Stimulated activated CD8-positive, alpha-beta memory T cell treated with anti-CD3 and anti-CD28 coated beads, Interleukin-15, amount 100 ng/mL, for 24 hours (primary cell): ENCODE measurements at regions not wholly inside any gene's neighbourhood (a gene's known extent, or its start where the extent isn't known, plus 50 kb on each side); places are given as distances from the start of the nearest gene placed in this dataset.

Experiments
- DNase-seq: peaks from one replicate; pipeline ENCODE4 v3.0.0-alpha.2; 2020; ENCODE audit warnings: low read depth

DNA sequence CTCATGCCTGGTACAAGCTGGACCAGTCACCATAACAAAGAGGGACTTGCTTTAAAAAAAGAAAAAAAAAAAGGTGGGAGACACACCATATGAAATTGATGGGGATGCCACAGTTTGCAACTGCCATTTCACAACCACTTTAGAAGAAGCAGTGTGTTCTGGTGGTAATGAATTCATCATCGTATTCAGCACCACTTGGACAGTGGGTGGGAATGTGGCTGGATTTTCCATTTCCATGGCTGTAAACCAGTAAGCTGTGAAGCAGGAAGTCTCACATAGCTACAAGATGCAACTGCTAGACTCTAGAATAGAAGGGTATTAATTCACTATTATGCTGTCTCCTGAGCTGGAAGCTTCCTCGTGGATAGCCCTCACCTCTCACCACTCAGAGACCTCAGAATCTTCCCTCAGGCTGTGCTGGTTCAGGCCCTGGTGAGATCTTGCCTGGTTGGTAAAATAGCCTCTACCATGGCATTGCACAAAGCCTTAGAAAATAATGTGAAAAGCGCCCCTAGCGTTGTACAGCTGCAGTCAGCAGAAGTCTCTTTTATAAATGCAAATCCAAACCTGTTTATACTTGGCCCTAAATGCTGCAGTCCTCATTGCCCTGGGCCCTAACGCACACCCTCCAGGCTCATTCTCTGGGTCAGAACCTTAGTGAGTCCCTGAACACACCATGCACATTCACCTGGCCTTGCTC is 150.7 kb downstream of the KCTD15 start:
- no peak for DNase-seq

DNA sequence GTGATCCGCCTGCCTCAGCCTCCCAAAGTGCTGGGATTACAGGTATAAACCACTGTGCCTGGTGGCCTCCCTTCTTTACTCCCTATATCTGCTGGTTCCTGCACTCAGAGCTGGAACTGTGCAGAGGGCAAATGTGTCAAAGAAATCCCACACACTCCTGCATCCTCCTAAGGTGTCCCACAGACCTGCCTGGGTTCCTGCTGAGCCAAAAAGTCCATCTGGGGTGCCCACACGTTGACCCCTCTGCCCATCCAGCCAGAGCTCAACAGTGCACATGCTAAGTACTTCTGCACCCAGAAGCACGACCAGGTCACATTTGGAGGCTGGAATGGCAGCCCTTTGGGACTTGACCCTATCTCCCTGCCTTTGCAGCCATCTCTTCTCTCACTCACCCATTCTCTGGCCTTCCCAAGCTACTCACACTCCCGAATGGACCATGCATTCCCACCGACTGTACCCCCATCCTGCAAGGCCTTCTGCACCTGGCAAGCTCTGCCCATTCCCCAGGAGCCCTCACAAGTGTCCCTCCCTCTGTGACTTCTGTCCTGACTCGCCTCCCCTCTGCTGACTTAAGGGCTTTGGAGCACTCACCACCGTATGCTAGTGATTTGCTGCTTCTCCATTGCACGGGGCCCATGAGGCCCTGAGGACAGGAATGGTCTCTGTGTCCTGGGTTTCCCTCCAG is 152.1 kb downstream of the KCTD15 start:
- no peak for DNase-seq

DNA sequence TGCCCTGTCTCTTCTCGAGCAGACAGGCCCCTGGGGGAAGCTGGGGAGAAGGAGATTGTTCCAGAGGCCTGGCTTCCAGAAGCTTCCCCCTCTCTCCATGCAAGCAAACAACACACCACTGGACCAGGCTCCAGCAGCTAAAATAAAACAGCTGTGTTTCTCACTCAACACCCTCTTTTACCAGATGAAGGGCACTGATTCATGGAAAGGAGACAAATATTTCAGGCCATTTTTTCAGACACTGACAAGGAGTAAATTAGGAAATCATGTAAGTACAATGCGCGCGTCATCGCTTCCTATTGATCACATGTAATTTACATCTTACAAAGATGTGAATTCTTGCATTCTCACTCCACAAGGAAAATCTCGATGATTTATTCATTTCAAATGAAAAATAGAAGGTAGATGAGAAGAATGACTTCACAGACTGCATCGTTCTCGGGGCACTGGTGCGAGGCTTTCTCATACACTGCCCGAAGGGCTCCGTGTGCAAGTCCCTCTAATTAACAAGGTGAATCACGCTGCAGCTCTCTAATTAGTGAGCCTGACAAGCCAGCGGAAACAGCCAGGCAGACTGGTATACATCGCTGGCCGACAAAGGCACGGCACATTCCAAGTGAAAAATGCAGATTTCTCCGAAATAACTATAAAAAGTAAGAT is 153.6 kb downstream of the KCTD15 start:
- DNase-seq: no peak

DNA sequence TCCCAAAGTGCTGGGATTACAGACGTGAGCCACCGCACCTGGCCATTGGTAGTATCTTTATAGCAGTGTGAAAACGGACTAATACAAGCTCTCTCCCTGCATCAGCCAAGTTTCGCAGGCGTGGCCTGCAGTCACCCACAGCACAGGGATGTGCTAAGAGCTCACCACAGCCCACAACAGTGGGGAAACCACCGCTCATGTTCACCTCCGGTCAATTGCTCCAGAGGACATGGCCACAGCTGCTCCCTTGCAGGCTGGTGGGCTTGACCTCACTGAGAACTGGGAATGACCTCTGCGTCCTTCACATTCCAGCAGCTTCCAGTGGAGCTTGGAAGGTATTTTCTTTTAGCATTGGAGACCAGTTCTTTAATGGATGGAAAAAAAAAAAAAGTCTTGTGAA is 156.4 kb downstream of the KCTD15 start:
- DNase-seq: no peak

DNA sequence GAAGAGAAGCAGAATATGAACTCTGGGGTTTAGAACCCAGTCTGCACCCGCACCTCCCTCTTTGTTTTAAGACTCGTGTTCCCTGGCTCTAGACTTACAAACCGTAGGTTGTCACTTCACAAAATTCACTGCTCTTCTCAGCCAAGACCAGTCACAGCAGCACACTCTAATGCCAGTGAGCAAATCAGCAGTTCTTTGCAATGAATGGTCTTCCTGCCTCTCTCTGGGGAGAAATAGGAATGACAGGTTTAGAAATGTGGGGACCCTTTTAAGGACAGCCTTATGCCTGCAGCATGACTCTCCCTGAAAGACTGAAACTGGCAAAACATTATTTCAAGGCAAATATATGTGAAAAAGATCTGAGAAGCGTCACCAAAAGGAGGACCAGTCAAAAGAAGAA is 156.9 kb downstream of the KCTD15 start:
- no peak for DNase-seq

DNA sequence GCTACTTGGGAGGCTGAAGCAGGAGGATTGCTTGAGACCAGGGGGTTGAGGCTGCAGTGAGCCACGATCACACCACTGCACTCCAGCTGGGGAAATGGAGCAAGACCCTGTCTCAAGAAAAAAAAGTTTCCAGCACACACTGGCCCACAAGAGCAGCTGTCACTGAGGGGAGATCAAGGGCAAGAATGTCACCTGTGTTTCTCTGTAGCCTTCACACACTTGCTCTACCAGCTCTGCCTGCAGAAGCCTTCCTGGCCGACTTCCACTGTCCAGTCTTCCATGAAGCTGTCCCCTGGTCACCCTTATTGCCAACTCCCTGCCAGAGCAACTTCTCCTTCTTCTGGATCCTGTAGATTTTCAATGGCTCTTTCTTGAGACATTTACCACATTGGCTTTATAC is 158.0 kb downstream of the KCTD15 start:
- no peak for DNase-seq

DNA sequence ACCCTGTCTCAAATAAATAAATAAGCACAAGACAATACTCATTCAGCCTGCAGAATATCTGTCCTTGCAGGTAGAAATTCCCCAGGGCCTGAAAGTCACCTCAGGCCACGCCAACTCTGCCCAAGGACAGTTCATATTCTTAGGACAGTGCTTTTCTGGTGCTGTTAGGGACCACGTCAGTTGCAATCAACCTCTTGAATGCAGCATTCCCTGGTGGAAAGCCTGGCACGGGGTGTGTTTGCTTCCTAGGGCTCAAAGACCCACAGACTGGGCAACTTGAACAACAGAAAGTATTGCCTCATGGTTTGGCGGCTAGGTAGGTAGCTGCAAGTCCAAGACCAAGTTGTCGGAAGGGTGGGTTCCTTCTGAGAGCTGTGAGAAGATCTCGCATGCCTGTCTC is 160.3 kb downstream of the KCTD15 start:
- DNase-seq: no peak

DNA sequence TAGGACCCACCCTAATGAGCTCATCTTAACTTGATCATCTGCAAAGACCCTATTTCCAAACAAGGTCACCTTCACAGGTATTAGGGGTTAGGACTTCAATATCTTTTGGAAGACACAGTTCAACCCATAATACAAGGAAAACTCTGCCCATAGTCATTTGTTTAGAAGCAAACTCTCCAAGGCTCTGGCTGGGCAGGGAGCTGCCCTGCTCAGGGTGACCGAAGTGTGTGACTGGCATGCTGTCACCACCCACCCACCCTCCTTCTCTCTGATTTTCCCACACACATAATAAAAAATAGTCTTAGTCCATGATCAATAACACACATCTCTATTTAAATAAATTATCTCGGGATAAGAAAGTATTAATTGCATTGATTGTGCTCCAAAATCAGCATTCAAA is 161.1 kb downstream of the KCTD15 start:
- no peak for DNase-seq

DNA sequence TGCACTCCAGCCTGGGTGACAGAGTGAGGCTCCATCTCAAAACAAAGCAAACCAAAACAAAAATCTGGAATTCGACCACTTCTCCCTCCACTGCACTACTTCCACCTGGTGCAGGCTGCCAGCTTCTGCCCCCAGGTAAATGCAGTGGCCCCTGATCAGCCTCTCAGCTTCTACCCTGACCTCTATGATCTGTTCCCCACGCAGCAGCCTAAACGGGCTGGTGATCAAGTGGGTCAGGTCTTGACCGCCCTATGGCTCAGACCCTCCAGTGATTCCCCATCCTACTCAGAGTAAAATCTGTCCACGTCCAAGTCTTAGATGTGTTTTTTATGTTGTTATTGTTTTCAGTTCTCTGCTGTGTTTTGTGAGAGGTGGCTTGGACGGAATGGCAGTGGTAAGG is 163.9 kb downstream of the KCTD15 start:
- no peak for DNase-seq

DNA sequence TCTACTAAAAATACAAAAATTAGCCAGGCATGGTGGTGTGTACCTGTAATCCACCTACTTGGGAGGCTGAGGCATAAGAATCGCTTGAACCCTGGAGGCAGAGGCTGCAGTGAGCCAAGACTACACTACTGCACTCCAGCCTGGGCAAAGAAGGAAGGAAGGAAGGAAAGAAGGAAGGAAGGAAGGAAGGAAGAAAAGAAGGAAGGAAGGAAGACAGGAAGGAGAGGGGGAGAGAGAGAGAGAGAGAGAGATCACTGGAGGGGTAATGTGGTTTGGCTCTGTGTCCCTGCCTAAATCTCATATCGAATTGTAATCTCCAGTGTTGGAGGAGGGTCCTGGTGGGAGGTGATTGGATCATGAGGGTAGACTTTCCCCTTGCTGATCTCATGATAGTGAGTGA is 165.5 kb downstream of the KCTD15 start:
- DNase-seq: no peak

DNA sequence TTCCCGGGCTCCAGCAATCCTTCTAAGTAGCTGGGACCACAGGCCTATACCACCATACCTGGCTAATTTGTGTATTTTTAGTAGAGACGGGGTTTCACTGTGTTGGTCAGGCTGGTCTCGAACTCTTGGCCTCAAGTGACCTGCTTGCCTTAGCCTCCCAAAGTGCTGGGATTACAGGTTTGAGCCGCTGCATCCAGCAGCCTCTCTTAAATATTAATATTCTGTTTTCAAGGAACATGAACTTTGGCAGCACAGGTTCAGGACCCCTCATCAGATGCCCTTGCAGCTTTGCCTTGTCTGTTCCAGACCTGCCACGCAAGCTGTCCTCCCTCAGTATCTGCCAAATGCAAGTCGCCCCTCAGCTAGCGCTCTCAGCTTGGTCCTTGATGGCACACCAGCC is 166.8 kb downstream of the KCTD15 start:
- DNase-seq: no peak

DNA sequence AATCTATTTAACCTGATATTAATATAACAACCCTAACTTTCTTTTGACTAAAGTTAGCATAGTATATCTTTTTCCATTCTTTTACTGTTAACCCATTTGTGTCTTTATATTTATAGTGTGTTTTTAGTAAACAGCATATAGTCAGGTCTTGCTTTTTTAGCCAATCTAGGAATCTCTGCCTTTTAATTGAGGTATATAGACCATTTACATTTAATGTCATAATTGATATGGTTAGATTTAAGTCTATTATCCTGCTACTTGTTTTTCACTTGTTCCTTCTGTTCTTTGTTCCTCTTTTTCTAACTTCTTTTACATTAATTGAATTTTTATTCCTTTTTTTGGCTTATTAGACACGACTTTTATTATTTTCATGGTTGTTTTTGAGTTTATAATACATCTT is 174.4 kb downstream of the KCTD15 start:
- no peak for DNase-seq

DNA sequence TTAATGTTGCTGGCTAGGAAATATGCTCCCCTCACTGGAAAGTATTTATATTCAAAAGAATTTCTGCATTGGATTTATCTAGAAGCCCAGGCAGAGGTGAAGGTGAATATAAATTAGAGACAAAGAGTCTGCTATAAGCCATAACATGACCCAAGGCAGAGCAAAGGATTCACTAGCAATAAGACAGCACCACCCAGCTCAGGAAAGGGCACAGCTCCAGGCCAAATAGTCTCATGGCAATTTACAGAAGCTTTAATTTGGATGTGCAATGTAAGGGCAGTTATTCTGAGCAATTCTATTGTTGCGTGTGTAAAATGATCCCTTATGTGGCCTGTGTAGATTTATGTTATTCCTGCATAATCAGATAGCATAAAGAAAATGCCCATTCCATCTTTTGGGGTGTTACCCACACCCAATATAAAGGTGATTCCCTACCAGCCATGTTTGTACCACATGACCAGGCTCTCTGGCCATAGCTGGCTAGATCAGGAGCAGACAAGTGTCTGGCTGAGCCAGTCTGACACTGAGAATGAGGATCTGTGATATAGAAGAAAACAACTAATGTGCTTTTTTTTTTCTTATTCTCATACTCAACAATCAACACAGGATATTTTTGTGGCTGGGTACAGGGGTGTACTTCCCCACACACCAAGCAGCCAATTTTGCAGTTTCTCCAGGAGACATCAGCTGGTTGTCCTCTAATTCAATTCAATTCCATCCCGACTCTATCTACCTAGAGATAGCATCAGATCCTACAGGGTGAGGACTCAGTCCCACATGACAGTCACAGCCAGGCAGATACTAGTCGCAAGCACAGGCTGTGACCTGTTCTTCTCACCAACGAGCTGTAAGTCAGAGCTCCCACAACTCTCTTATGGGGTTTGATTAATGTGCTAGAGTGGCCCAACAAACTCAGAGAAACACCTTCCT is 181.4 kb downstream of the KCTD15 start:
- no peak for DNase-seq

DNA sequence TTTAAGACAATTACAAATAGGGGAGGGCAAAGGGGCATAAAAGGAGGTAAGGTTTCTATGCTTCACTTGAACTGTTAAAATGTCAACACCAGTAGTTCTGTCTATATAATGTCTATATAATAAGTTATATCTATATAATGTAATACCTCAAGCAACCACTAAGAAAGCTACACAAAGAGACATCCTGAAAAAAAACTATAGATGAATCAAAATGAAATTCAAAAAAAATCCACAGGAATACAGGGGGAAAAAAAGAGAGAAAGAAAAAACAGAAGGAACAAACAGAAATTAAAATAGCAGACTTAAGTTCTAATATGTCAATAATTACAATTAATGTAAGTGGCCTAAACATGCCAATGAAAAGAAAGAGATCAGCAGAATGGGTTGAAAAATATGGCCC is 186.0 kb downstream of the KCTD15 start:
- DNase-seq: no peak

DNA sequence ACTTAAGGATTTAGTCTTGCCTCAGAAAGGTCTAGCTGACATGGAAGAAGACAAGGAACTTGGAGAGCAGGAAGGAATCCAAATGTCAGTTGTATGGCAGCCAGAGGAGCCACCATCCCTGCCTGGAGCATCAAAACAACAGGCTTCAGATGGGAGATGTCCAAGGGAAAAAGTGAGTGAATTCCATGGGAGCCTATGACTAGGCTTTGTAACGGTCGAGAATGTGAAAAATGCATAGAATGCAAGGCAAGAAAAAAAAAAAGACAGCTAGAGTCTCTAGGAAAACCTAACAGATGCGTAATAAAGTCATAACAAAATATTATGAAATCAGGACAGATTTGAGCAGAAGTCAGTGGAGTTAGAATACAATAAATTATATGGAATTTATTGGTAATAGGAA is 183.7 kb upstream of the LSM14A start:
- no peak for DNase-seq

DNA sequence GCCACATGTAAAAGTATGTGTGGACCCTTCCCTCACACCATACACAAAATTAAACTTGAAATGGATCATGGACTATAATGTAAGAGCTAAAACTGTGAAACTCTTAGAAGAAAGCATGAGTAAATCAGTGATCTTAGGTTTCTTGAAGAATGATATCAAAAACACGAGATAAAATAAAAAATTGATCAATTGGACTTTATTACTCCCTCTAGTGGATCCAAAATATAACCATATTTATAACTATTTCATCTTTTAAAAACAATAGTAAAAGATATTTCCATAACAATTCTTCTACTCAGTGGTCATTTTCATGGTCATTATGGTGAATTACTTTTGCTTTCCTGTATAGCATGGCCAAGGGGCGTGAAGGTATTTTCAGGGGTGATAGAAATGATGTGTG is 174.6 kb upstream of the LSM14A start:
- DNase-seq: no peak

DNA sequence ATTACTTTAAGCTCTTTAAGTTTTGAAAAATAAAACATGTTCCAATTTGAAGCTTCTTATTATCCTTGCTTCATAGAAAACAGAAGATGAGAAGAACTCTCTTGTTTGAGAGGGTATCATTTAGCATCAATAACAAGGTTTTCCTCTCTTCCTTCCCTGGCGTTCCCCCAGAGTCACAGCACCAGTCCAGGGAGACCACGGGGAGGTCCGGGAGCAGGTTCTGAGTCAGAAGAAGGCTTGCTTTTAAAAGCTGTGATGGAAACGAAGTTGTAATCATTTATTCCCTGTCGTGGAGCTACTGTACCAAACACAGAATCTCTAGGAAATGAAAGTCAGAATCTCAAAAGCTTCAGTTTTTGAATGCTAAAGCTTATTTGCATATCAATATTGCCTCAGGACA is 174.0 kb upstream of the LSM14A start:
- no peak for DNase-seq

DNA sequence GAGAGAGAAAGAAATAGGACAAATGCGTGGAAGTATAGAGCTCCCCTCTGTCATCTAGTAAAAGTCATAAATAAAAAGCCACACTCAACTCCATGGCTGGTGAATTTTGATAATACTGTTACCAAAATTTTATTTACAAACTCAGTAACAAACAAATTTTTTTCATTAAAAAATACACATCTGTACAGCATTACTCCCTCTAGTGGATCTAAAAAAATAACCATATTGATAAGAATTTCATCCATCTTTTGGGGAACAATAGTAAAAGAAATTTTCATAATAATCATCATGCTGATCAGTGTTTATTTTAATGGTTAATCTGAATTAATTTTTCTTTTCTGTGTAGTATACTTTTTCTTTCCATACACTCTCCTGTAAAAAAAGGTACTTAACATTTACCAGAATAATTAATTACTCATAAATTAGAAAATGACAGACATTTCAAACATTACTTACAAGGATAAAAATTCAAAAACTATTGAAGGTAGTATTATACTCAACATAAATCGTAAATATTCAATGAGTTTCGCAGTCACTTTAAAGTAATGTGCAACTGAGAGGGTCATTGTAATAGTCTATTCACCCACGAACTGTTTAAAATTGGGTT is 173.5 kb upstream of the LSM14A start:
- no peak for DNase-seq

DNA sequence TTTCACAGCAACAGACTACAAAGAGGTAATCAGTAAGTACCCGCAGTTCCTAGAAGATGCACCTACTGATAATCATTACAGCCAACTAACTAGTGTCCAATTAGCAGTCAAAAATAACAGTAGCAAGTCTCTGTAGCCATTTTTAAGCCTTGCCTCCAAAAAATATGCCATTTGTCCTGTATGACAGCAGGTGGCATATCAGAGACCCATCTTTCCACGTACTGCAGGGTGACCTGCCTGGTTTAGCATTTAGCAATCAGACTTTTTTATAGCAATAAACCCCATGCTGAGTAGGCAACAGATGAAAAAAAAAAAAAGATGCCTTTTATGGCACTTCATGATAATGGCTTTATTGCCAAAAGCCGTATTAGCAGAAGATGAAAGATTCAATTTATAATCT is 155.3 kb upstream of the LSM14A start:
- no peak for DNase-seq

DNA sequence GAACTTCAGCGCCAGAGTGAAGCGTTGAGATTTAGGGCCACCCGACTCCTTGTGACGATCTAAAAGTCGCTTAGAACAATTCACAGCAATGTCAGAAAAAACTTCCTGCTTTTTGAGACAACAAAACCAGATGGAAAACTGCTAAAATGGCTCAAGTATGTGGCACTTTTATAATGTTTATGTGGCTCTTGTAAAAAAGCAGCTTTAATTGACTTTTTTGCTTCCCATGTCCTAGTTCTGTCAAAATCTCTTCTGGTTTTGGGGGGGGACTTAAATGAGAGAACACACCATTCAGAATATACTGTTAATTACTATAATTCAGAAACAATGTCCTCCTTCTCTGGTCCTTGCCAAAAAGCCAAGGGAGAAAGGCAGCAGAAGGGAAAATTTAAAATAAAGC is 154.7 kb upstream of the LSM14A start:
- no peak for DNase-seq

DNA sequence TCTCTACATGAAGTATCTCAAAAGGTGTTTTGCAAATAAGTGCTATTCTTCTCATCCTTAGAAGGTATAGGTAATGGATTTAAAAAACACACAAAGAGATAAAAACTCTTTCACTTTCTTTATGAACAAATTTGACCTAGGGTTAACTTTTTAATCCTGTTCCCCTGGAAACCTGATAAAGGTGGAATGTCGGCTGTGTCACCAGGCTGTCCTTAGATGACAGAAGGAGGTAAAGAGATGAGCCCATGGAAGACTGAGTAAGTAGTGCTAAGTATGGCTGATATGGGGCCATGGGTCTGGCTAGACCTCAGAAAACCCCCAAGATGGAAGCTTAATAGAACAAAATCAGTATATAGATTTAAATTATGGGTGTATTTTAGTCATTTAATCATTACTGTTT is 153.8 kb upstream of the LSM14A start:
- DNase-seq: no peak

DNA sequence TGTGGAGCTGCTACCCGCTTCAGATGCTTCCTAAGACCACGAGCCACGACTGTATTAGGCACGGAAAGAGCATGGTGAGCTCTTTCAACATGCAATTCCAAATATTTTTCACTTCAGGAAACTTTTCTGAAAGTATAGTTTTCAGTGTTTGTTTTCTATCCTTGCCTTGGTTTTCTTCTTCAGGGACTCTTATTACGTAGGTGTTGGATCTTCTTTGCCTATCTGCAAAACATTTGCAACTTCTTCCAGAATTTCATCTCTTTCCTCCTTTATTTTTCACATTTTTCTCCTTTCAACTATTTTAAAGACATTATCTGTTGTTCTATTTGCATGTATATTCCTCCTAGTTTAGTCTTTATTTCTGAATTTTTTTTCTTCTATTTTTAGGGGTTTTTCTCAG is 148.9 kb upstream of the LSM14A start:
- DNase-seq: no peak
